ES-I3 (cell line): ENCODE measurements at regions not wholly inside any gene's neighbourhood (a gene's known extent, or its start where the extent isn't known, plus 50 kb on each side); places are given as distances from the start of the nearest gene placed in this dataset.

Experiments used
- H3K36me3 ChIP-seq: 2 replicates; pipeline ENCODE4 v1.6.1; 2013; ENCODE audit warnings: mild to moderate bottlenecking, low read length, control low read depth, moderate library complexity; ENCODE audit not compliant: insufficient read depth
- H3K4me1 ChIP-seq: 2 replicates; pipeline ENCODE4 v1.6.1; 2013; ENCODE audit warnings: mild to moderate bottlenecking, control low read depth, low read length; ENCODE audit not compliant: insufficient read depth
- H3K9ac ChIP-seq: 2 replicates; pipeline ENCODE4 v1.6.1; 2013; ENCODE audit warnings: low read depth, mild to moderate bottlenecking, low read length, moderate library complexity
- H3K9me3 ChIP-seq: 2 replicates; pipeline ENCODE4 v1.6.1; 2013; ENCODE audit warnings: mild to moderate bottlenecking, low read length, moderate library complexity; ENCODE audit not compliant: control insufficient read depth, insufficient read depth

GRCh38 chr4:4913628-4914027, 54.2 kb downstream of the MSX1 start:
- Histone ChIP-seq H3K36me3 (no peaks in the 10 kb centered on the region), H3K9me3 (no peaks in the 10 kb centered on the region), H3K9ac (no peak overlapping the region), H3K4me1 (no peaks in the 10 kb centered on the region)

GRCh38 chr4:4914059-4914820, 54.8 kb downstream of the MSX1 start:
- no peaks in the 10 kb centered on the region for H3K9me3 ChIP-seq

GRCh38 chr4:4914965-4915845, 55.7 kb downstream of the MSX1 start:
- H3K4me1 ChIP-seq: no peaks in the 10 kb centered on the region

More at GRCh38 chr4:4914059-4914820, 54.8 kb downstream of the MSX1 start:
- Histone ChIP-seq H3K36me3 (no peaks in the 10 kb centered on the region), H3K4me1 (no peaks in the 10 kb centered on the region), H3K9ac (no peak overlapping the region)

GRCh38 chr4:4918067-4918466, 58.6 kb downstream of the MSX1 start:
- Histone ChIP-seq H3K36me3 (no peaks in the 10 kb centered on the region), H3K9ac (no peak overlapping the region), H3K4me1 (no peaks in the 10 kb centered on the region), H3K9me3 (no peaks in the 10 kb centered on the region)

More at GRCh38 chr4:4914965-4915845, 55.7 kb downstream of the MSX1 start:
- Histone ChIP-seq H3K9me3 (no peaks in the 10 kb centered on the region), H3K9ac (no peak overlapping the region), H3K36me3 (no peaks in the 10 kb centered on the region)

- no peaks in the 10 kb centered on the region for H3K9me3 ChIP-seq
- H3K36me3 ChIP-seq: no peaks in the 10 kb centered on the region
- H3K9ac ChIP-seq: no peak overlapping the region
- H3K4me1 ChIP-seq: no peaks in the 10 kb centered on the region
These were observed 60.5 kb downstream of the MSX1 start for GRCh38 chr4:4919927-4920326.

- H3K36me3 ChIP-seq: no peaks in the 10 kb centered on the region
These were observed 61.6 kb downstream of the MSX1 start for GRCh38 chr4:4921077-4921476.

GRCh38 chr4:4922441-4922840, 63.0 kb downstream of the MSX1 start:
- Histone ChIP-seq H3K9me3 (no peaks in the 10 kb centered on the region; the same call in 1 of the 2 replicates), H3K4me1 (no peaks in the 10 kb centered on the region), H3K36me3 (no peaks in the 10 kb centered on the region), H3K9ac (no peak overlapping the region)

More at GRCh38 chr4:4921077-4921476, 61.6 kb downstream of the MSX1 start:
- H3K9me3 ChIP-seq: no peaks in the 10 kb centered on the region
- no peak overlapping the region for H3K9ac ChIP-seq
- no peaks in the 10 kb centered on the region for H3K4me1 ChIP-seq

GRCh38 chr4:4923201-4923600, 63.7 kb downstream of the MSX1 start:
- no peaks in the 10 kb centered on the region for H3K4me1 ChIP-seq
- no peaks in the 10 kb centered on the region for H3K36me3 ChIP-seq
- no peak overlapping the region for H3K9ac ChIP-seq
- H3K9me3 ChIP-seq: no peaks in the 10 kb centered on the region; the same call in 1 of the 2 replicates

GRCh38 chr4:4930677-4931076, 71.2 kb downstream of the MSX1 start:
- no peaks in the 10 kb centered on the region for H3K36me3 ChIP-seq
- H3K9ac ChIP-seq: no peak overlapping the region
- H3K4me1 ChIP-seq: no peaks in the 10 kb centered on the region
- no peaks in the 10 kb centered on the region; the same call in 1 of the 2 replicates for H3K9me3 ChIP-seq

GRCh38 chr4:4935974-4936373, 76.5 kb downstream of the MSX1 start:
- H3K9me3 ChIP-seq: no peaks in the 10 kb centered on the region
- no peaks in the 10 kb centered on the region for H3K4me1 ChIP-seq
- no peak overlapping the region for H3K9ac ChIP-seq
- no peaks in the 10 kb centered on the region for H3K36me3 ChIP-seq

GRCh38 chr4:4937926-4938325, 78.5 kb downstream of the MSX1 start:
- H3K9ac ChIP-seq: no peak overlapping the region
- no peaks in the 10 kb centered on the region for H3K4me1 ChIP-seq
- H3K36me3 ChIP-seq: no peaks in the 10 kb centered on the region
- no peaks in the 10 kb centered on the region for H3K9me3 ChIP-seq

- no peaks in the 10 kb centered on the region for H3K9me3 ChIP-seq
- H3K4me1 ChIP-seq: no peaks in the 10 kb centered on the region
- no peak overlapping the region for H3K9ac ChIP-seq
- no peaks in the 10 kb centered on the region for H3K36me3 ChIP-seq
These were observed 77.5 kb downstream of the CYTL1 start for GRCh38 chr4:4941751-4942150.

- Histone ChIP-seq H3K36me3 (no peaks in the 10 kb centered on the region), H3K9me3 (no peaks in the 10 kb centered on the region), H3K9ac (no peak overlapping the region), H3K4me1 (no peaks in the 10 kb centered on the region)
These were observed 76.6 kb downstream of the CYTL1 start for GRCh38 chr4:4942658-4943057.

GRCh38 chr4:4945021-4945420, 74.2 kb downstream of the CYTL1 start:
- no peaks in the 10 kb centered on the region for H3K36me3 ChIP-seq
- no peaks in the 10 kb centered on the region for H3K4me1 ChIP-seq
- no peaks in the 10 kb centered on the region for H3K9me3 ChIP-seq
- H3K9ac ChIP-seq: no peak overlapping the region

GRCh38 chr4:4945829-4946228, 73.4 kb downstream of the CYTL1 start:
- Histone ChIP-seq H3K9me3 (no peaks in the 10 kb centered on the region), H3K4me1 (no peaks in the 10 kb centered on the region), H3K36me3 (no peaks in the 10 kb centered on the region), H3K9ac (no peak overlapping the region)
